HG03354 (cell line): ENCODE measurements at regions not wholly inside any gene's neighbourhood (a gene's known extent, or its start where the extent isn't known, plus 50 kb on each side); places are given as distances from the start of the nearest gene placed in this dataset.
"Not testable (repeated sequence)": the region's sequence is repeated elsewhere in the genome, so short reads cannot be mapped to it uniquely, and the experiment has no call there.

ENCODE experiments used
- ATAC-seq: cut with Tn5 transposase; IDR thresholded peaks from one replicate; pipeline ENCODE4 v1.9.1; 2021; ENCODE audit warnings: mild to moderate bottlenecking; ENCODE audit not compliant: unreplicated experiment, poor library complexity, severe bottlenecking

DNA sequence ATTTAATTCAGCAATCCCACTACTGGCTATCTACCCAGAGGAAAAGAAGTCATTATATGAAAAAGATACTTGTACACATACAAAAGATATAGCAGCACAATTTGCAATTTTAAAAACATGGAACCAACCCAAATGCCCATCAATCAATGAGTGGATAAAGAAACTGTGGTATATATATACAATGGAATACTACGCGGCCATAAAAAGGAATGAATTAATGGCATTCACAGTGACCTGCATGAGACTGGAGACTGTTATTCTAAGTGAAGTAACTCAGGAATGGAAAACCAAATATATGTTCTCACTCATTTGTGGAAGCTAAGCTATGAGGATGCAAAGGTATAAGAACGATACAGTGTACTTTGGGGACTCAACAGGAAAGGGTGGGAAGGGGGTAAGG, 102.8 kb upstream of the KCNMA1 start:
- ATAC-seq: not testable (repeated sequence)

DNA sequence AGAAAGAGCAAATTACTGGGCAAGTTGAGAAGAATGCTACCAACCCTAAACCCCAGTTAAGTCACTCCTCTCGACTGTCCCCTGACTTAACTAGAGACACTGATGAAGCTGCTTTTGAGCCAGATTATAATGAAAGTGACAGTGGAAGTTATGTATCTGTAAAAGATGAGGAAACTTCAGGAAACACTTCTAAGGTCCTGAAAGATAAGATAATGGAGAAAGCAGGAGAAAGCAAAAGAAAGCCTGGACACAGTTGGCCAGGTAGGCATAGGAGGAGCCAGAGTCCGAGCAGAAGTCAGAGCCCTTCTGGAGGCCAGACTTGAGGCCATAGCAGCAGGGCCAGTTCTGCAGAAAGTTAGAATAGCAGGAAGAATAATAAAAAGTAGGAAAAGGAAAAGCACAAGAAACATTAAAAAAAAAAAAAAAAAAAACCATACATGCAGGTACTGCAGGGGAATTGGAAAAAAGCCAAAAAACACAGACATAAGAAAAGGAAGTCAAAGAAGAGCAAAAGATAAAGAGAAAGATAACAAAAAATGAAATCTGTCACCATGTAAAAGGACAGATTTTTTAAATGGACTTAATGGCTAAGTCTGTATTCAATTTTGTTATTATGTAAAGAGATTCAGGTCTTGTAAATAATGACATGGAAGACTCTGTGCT, 101.0 kb upstream of the KCNMA1 start:
- no peak for ATAC-seq

DNA sequence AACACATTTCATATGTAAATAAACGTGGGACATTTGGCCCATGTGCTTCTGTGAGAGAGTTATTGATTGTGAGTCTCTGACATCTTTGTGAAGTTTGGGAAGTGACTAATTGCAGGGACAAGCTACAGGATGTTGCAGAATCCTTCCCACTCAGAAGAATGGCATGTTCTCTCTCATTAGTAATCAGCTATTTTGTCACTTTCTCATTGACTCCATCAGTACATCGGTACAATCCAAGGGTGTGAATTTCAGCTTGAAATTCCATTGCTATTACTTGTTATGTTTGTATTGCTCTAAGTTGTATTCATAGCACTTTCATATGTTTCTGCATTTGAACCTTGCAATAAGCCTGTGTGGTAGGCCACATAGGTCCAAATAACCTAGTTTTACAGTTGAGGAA, 100.0 kb upstream of the KCNMA1 start:
- ATAC-seq: no peak

GRCh38 chr10:77735136-77735535, 97.5 kb upstream of the KCNMA1 start:
- not testable (repeated sequence) for ATAC-seq

GRCh38 chr10:77732213-77733003, 94.8 kb upstream of the KCNMA1 start:
- no peak for ATAC-seq

GRCh38 chr10:77727481-77727880, 89.9 kb upstream of the KCNMA1 start:
- ATAC-seq: no peak

GRCh38 chr10:77726732-77727131, 89.1 kb upstream of the KCNMA1 start:
- ATAC-seq: no peak

DNA sequence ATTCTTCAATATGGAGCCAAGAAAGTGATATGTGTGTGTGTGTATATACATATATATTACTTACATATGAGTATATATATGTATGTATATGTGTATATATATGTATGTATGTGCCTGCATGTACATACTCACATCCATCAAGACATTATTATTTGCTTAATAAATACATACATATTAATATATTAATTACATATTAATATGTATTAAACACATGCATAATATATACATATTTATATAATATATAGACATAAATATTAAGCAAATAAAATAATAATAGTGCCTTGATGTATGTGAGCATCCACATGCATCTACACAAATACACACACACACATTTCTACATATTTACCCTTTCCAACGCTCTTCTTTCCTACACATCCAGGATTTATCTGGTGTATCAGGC, 88.7 kb upstream of the KCNMA1 start:
- ATAC-seq: no peak

- no peak for ATAC-seq
These were observed 87.2 kb upstream of the KCNMA1 start for GRCh38 chr10:77724820-77725219.

DNA sequence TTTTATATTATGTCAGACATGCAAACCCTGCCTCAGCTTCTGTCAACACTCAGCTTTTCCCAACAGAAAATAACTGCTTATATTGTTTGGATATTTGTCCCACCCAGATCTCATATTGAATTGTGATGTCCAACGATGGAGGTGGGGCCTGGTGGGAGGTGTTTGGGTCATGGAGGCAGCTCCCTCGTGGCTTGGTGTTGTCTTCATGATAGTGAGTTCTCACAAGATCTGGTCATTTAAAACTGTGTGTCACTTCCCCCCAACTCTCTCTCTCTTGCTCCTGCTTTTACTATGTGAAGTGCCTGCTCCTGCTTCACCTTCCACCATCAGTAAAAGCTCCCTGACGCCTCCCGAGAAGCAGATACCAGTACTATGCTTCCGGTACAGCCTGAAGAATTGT, 85.8 kb upstream of the KCNMA1 start:
- no peak for ATAC-seq

- not testable (repeated sequence) for ATAC-seq
These were observed 85.3 kb upstream of the KCNMA1 start for GRCh38 chr10:77722956-77723355.

DNA sequence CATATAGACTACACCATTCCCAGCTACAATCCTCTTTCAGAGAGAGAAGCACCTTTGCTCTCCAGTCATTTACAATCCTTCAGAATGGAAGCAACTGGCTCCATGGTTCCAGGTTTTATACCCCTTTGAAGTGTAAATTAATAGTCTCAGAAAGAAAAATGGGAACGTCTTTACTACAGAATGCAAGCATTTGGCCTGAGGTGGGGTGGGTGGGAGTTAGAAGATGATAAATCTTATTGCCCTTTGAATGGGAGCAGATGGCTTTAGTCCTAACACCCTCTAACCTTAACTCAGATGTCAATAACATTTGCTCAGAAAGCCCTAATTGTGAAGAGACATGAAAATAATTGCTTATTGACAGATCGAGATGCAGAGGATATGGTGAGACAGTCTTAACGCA, 84.2 kb upstream of the KCNMA1 start:
- no peak for ATAC-seq

GRCh38 chr10:77718957-77719356, 81.3 kb upstream of the KCNMA1 start:
- no peak for ATAC-seq

- not testable (repeated sequence) for ATAC-seq
These were observed 80.7 kb upstream of the KCNMA1 start for GRCh38 chr10:77718312-77718711.

DNA sequence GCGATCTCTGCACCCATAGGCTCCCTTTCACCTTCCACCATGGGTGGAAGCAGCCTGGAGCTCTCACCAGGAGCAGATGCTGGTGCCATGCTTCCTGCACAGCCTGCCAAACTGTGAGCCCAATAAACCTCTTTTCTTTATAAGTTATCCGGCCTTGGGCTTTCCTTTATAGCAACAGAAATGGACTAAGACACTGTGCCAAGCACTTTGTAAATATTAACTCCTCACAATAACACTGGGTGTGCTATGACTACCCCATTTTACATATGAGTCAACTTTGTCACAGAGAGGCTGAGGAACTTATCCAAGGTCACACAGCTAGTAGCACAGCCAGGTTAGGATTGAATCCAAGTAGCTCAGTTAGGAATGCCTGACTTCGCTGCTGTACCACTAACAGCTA, 79.7 kb upstream of the KCNMA1 start:
- ATAC-seq: no peak

- ATAC-seq: no peak
These were observed 79.1 kb upstream of the KCNMA1 start for GRCh38 chr10:77716458-77717317.

- ATAC-seq: no peak
These were observed 77.9 kb upstream of the KCNMA1 start for GRCh38 chr10:77715536-77715935.

- no peak for ATAC-seq
These were observed 77.5 kb upstream of the KCNMA1 start for GRCh38 chr10:77715088-77715487.

- ATAC-seq: no peak
These were observed 76.1 kb upstream of the KCNMA1 start for GRCh38 chr10:77713521-77714280.

DNA sequence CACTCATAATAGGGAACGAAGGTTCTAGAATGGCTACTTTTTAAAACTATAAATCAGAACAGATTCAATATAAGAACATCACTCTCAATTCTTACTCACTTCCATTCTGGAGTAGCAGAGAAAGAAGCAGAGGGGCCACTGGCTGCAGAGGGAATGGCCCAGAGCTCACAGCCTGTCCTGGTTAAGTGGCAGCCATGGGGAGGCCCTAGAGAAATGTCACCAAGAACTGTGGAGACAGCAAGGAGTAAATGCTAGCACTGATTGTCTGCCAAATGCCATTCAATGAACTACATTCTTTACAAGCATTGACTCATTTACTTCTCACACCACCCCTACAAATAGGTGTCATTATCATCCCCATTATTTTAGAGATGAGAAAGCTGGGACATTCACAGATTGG, 74.6 kb upstream of the KCNMA1 start:
- no peak for ATAC-seq
